ENCODE measurements at regions not wholly inside any gene's neighbourhood (a gene's known extent, or its start where the extent isn't known, plus 50 kb on each side); places are given as distances from the start of the nearest gene placed in this dataset.

- TF ChIP-seq POLR2A (IDR thresholded peaks at IDR 0.05; ENCODE audit: low read length) (no peak), GATA1 (IDR thresholded peaks at IDR 0.05; ENCODE audit: low read depth, low read length) (no peak)
- DNase-seq = no peak
Observed at GRCh38 chr12:3987571-3987970, 114.4 kb upstream of the PARP11 start.

- TF ChIP-seq GATA1 (IDR thresholded peaks at IDR 0.05; ENCODE audit: low read depth, low read length) (no peak), POLR2A (IDR thresholded peaks at IDR 0.05; ENCODE audit: low read length) (no peak)
- no peak for DNase-seq
Observed at GRCh38 chr12:3980504-3981272, 107.5 kb upstream of the PARP11 start.

- DNase-seq = no peak
- TF ChIP-seq POLR2A (IDR thresholded peaks at IDR 0.05; ENCODE audit: low read length) (no peak), GATA1 (IDR thresholded peaks at IDR 0.05; ENCODE audit: low read depth, low read length) (no peak)
Observed at GRCh38 chr12:3977621-3978020, 104.4 kb upstream of the PARP11 start.

GRCh38 chr12:3976351-3976938, 103.2 kb upstream of the PARP11 start:
- no peak for DNase-seq
- no peak for TF ChIP-seq GATA1 (IDR thresholded peaks at IDR 0.05; ENCODE audit: low read depth, low read length)
- no peak for TF ChIP-seq POLR2A (IDR thresholded peaks at IDR 0.05; ENCODE audit: low read length)

- no peak for TF ChIP-seq GATA1 (IDR thresholded peaks at IDR 0.05; ENCODE audit: low read depth, low read length)
- TF ChIP-seq POLR2A (IDR thresholded peaks at IDR 0.05; ENCODE audit: low read length) = no peak
- DNase-seq = no peak
Observed at GRCh38 chr12:3975652-3976051, 102.5 kb upstream of the PARP11 start.

GRCh38 chr12:3974883-3975282, 101.7 kb upstream of the PARP11 start:
- no peak for DNase-seq

GRCh38 chr12:3973973-3974644, 100.9 kb upstream of the PARP11 start:
- TF ChIP-seq GATA1 (IDR thresholded peaks at IDR 0.05; ENCODE audit: low read depth, low read length) = no peak
- no peak for TF ChIP-seq POLR2A (IDR thresholded peaks at IDR 0.05; ENCODE audit: low read length)
- peak in 1 of 2 experiments; percentile 33 for DNase-seq

More at GRCh38 chr12:3974883-3975282, 101.7 kb upstream of the PARP11 start:
- TF ChIP-seq GATA1 (IDR thresholded peaks at IDR 0.05; ENCODE audit: low read depth, low read length) (no peak), POLR2A (IDR thresholded peaks at IDR 0.05; ENCODE audit: low read length) (no peak)

- no peak for DNase-seq
- no peak for TF ChIP-seq GATA1 (IDR thresholded peaks at IDR 0.05; ENCODE audit: low read depth, low read length)
- TF ChIP-seq POLR2A (IDR thresholded peaks at IDR 0.05; ENCODE audit: low read length) = no peak
Observed at GRCh38 chr12:3973269-3973884, 100.2 kb upstream of the PARP11 start.

- TF ChIP-seq GATA1 (IDR thresholded peaks at IDR 0.05; ENCODE audit: low read depth, low read length) (no peak), POLR2A (IDR thresholded peaks at IDR 0.05; ENCODE audit: low read length) (no peak)
- DNase-seq = no peak
Observed at GRCh38 chr12:3972576-3972975, 99.4 kb upstream of the PARP11 start.

- TF ChIP-seq POLR2A (IDR thresholded peaks at IDR 0.05; ENCODE audit: low read length) (no peak), GATA1 (IDR thresholded peaks at IDR 0.05; ENCODE audit: low read depth, low read length) (no peak)
Observed at GRCh38 chr12:3968523-3968922, 95.3 kb upstream of the PARP11 start.

GRCh38 chr12:3967556-3968160, 94.5 kb upstream of the PARP11 start:
- TF ChIP-seq GATA1 (IDR thresholded peaks at IDR 0.05; ENCODE audit: low read depth, low read length) (no peak), POLR2A (IDR thresholded peaks at IDR 0.05; ENCODE audit: low read length) (no peak)
- no peak for DNase-seq

More at GRCh38 chr12:3968523-3968922, 95.3 kb upstream of the PARP11 start:
- DNase-seq = no peak

- no peak for TF ChIP-seq POLR2A (IDR thresholded peaks at IDR 0.05; ENCODE audit: low read length)
- TF ChIP-seq GATA1 (IDR thresholded peaks at IDR 0.05; ENCODE audit: low read depth, low read length) = no peak
Observed at GRCh38 chr12:3966376-3966775, 93.2 kb upstream of the PARP11 start.

GRCh38 chr12:3965046-3965445, 91.8 kb upstream of the PARP11 start:
- no peak for DNase-seq
- TF ChIP-seq POLR2A (IDR thresholded peaks at IDR 0.05; ENCODE audit: low read length) (no peak), GATA1 (IDR thresholded peaks at IDR 0.05; ENCODE audit: low read depth, low read length) (no peak)

More at GRCh38 chr12:3966376-3966775, 93.2 kb upstream of the PARP11 start:
- no peak for DNase-seq

Measured in erythroblast (primary cell).